ENCODE measurements at regions not wholly inside any gene's neighbourhood (a gene's known extent, or its start where the extent isn't known, plus 50 kb on each side); places are given as distances from the start of the nearest gene placed in this dataset.
"Not testable (repeated sequence)": the region's sequence is repeated elsewhere in the genome, so short reads cannot be mapped to it uniquely, and the experiment has no call there.

GRCh38 chr6:81366972-81367371, 385.5 kb downstream of the TENT5A start:
- Histone ChIP-seq H3K9me2 (ENCODE audit: low read depth, low read length) (no peaks in the 10 kb centered on the region), H3K36me3 (ENCODE audit: insufficient read depth, low read length) (no peaks in the 10 kb centered on the region), H3F3A (ENCODE audit: insufficient read depth, low read length) (no peaks in the 10 kb centered on the region), H3K4me1 (ENCODE audit: insufficient read depth, low read length, severe bottlenecking) (no peaks in the 10 kb centered on the region), H3K27ac (ENCODE audit: low read depth, low read length, poor library complexity, severe bottlenecking) (no peak overlapping the region), H3K9ac (ENCODE audit: low read length) (no peak overlapping the region), H4K20me1 (ENCODE audit: insufficient read depth, low read length) (no peaks in the 10 kb centered on the region), H3K79me2 (ENCODE audit: insufficient read depth, low read length) (no peaks in the 10 kb centered on the region), H3K9me3 (ENCODE audit: low read length) (no peaks in the 10 kb centered on the region), H3K27me3 (ENCODE audit: insufficient read depth, low read length) (no peaks in the 10 kb centered on the region), H3K4me3 (ENCODE audit: low read depth, low read length, poor library complexity, severe bottlenecking) (no peak overlapping the region), H3K4me2 (ENCODE audit: low read length) (no peak overlapping the region), H2AFZ (ENCODE audit: low read length) (no peak overlapping the region)
- TF ChIP-seq EZH2 (IDR thresholded peaks at IDR 0.05; ENCODE audit: borderline replicate concordance, low read length): no peak
- TF ChIP-seq, protein P1, sequence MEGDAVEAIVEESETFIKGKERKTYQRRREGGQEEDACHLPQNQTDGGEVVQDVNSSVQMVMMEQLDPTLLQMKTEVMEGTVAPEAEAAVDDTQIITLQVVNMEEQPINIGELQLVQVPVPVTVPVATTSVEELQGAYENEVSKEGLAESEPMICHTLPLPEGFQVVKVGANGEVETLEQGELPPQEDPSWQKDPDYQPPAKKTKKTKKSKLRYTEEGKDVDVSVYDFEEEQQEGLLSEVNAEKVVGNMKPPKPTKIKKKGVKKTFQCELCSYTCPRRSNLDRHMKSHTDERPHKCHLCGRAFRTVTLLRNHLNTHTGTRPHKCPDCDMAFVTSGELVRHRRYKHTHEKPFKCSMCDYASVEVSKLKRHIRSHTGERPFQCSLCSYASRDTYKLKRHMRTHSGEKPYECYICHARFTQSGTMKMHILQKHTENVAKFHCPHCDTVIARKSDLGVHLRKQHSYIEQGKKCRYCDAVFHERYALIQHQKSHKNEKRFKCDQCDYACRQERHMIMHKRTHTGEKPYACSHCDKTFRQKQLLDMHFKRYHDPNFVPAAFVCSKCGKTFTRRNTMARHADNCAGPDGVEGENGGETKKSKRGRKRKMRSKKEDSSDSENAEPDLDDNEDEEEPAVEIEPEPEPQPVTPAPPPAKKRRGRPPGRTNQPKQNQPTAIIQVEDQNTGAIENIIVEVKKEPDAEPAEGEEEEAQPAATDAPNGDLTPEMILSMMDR (IDR thresholded peaks at IDR 0.05; ENCODE audit: low read length): no peak

DNA sequence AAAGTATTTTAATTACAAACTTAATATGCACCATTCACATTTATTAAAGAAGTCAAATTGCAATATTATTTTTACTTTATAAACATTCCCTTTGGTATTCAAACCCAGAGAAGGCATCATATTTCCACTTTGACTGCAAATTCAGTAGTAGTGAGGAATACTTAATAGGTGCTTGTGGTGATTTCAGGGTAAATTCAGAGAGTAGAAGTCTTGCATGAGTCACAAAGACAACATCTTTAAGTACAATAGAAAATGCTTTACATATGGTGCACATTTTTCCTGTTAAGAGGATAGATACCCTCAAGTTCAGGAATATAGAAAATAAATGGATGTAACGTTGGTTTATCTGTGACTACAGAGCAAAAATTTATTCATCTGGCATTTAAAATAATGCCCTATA, 390.2 kb downstream of the TENT5A start:
- no peaks in the 10 kb centered on the region for H3K36me3 ChIP-seq (ENCODE audit: insufficient read depth, low read length)
- no peaks in the 10 kb centered on the region for H3K4me1 ChIP-seq (ENCODE audit: insufficient read depth, low read length, severe bottlenecking)
- no peak overlapping the region for H3K27ac ChIP-seq (ENCODE audit: low read depth, low read length, poor library complexity, severe bottlenecking)
- no peak for TF ChIP-seq EZH2 (IDR thresholded peaks at IDR 0.05; ENCODE audit: borderline replicate concordance, low read length)
- TF ChIP-seq, protein P1 (IDR thresholded peaks at IDR 0.05; ENCODE audit: low read length): no peak
- no peak overlapping the region for H2AFZ ChIP-seq (ENCODE audit: low read length)
- H3K4me3 ChIP-seq (ENCODE audit: low read depth, low read length, poor library complexity, severe bottlenecking): no peak overlapping the region
- H3K79me2 ChIP-seq (ENCODE audit: insufficient read depth, low read length): no peaks in the 10 kb centered on the region
- no peaks in the 10 kb centered on the region for H3K9me3 ChIP-seq (ENCODE audit: low read length)
- no peak overlapping the region for H3K9ac ChIP-seq (ENCODE audit: low read length)
- no peaks in the 10 kb centered on the region for H4K20me1 ChIP-seq (ENCODE audit: insufficient read depth, low read length)
- no peaks in the 10 kb centered on the region for H3F3A ChIP-seq (ENCODE audit: insufficient read depth, low read length)
- H3K4me2 ChIP-seq (ENCODE audit: low read length): no peak overlapping the region
- H3K27me3 ChIP-seq (ENCODE audit: insufficient read depth, low read length): no peaks in the 10 kb centered on the region
- H3K9me2 ChIP-seq (ENCODE audit: low read depth, low read length): no peaks in the 10 kb centered on the region

- Histone ChIP-seq H3K27me3 (ENCODE audit: insufficient read depth, low read length) (no peaks in the 10 kb centered on the region), H3K79me2 (ENCODE audit: insufficient read depth, low read length) (no peaks in the 10 kb centered on the region), H3K9me3 (ENCODE audit: low read length) (no peaks in the 10 kb centered on the region), H3K9ac (ENCODE audit: low read length) (no peak overlapping the region), H3K27ac (ENCODE audit: low read depth, low read length, poor library complexity, severe bottlenecking) (no peak overlapping the region), H2AFZ (ENCODE audit: low read length) (no peak overlapping the region), H3F3A (ENCODE audit: insufficient read depth, low read length) (no peaks in the 10 kb centered on the region), H4K20me1 (ENCODE audit: insufficient read depth, low read length) (no peaks in the 10 kb centered on the region), H3K9me2 (ENCODE audit: low read depth, low read length) (no peaks in the 10 kb centered on the region; the same call in 1 of the 2 replicates), H3K4me1 (ENCODE audit: insufficient read depth, low read length, severe bottlenecking) (no peaks in the 10 kb centered on the region), H3K4me3 (ENCODE audit: low read depth, low read length, poor library complexity, severe bottlenecking) (no peak overlapping the region), H3K36me3 (ENCODE audit: insufficient read depth, low read length) (no peaks in the 10 kb centered on the region), H3K4me2 (ENCODE audit: low read length) (no peak overlapping the region)
- TF ChIP-seq, protein P1 (IDR thresholded peaks at IDR 0.05; ENCODE audit: low read length): no peak
- no peak for TF ChIP-seq EZH2 (IDR thresholded peaks at IDR 0.05; ENCODE audit: borderline replicate concordance, low read length)
Observed at GRCh38 chr6:81353262-81353661, 399.2 kb downstream of the TENT5A start.

DNA sequence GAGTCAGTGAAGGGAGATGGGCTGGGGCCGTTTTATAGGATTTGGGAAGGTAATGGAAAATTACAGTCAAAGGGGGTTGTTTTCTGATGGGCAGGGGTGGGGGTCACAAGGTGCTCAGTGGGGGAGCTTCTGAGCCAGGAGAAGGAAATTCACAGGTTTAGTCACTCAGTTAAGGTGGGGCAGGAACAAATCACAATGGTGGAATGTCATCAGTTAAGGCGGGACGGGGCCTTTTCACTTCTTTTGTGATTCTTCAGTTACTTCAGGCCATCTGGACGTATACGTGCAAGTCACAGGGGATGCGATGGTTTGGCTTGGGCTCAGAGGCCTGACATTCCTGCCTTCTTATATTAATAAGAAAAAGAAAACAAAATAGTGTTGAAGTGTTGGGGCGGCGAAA, 408.5 kb downstream of the TENT5A start:
- not testable (repeated sequence) for H3K27ac ChIP-seq (ENCODE audit: low read depth, low read length, poor library complexity, severe bottlenecking); H3K9me3 ChIP-seq (ENCODE audit: low read length); H3K4me2 ChIP-seq (ENCODE audit: low read length); H3K27me3 ChIP-seq (ENCODE audit: insufficient read depth, low read length); H3K9ac ChIP-seq (ENCODE audit: low read length); H3K9me2 ChIP-seq (ENCODE audit: low read depth, low read length); H3F3A ChIP-seq (ENCODE audit: insufficient read depth, low read length); H3K4me1 ChIP-seq (ENCODE audit: insufficient read depth, low read length, severe bottlenecking); H2AFZ ChIP-seq (ENCODE audit: low read length); H3K4me3 ChIP-seq (ENCODE audit: low read depth, low read length, poor library complexity, severe bottlenecking); H4K20me1 ChIP-seq (ENCODE audit: insufficient read depth, low read length); H3K79me2 ChIP-seq (ENCODE audit: insufficient read depth, low read length); H3K36me3 ChIP-seq (ENCODE audit: insufficient read depth, low read length)

Measured in OCI-LY1 (cell line).